ENCODE measurements at regions not wholly inside any gene's neighbourhood (a gene's known extent, or its start where the extent isn't known, plus 50 kb on each side); places are given as distances from the start of the nearest gene placed in this dataset.

GRCh38 chr10:3848005-3848774 is 63.2 kb upstream of the KLF6 start:
- intact Hi-C loops (cut with micrococcal nuclease; ENCODE audit: unreplicated experiment): no loop called here
- CTCF ChIA-PET: interaction anchor here (0.5 kb wide), 1 partner anchor 830 kb away, joined by 4 read pairs; no protein-coding TSS in a partner anchor
- TF ChIP-seq, protein P1, sequence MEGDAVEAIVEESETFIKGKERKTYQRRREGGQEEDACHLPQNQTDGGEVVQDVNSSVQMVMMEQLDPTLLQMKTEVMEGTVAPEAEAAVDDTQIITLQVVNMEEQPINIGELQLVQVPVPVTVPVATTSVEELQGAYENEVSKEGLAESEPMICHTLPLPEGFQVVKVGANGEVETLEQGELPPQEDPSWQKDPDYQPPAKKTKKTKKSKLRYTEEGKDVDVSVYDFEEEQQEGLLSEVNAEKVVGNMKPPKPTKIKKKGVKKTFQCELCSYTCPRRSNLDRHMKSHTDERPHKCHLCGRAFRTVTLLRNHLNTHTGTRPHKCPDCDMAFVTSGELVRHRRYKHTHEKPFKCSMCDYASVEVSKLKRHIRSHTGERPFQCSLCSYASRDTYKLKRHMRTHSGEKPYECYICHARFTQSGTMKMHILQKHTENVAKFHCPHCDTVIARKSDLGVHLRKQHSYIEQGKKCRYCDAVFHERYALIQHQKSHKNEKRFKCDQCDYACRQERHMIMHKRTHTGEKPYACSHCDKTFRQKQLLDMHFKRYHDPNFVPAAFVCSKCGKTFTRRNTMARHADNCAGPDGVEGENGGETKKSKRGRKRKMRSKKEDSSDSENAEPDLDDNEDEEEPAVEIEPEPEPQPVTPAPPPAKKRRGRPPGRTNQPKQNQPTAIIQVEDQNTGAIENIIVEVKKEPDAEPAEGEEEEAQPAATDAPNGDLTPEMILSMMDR (IDR thresholded peaks at IDR 0.05; ENCODE audit: unreplicated experiment): no peak
- Mint-ChIP-seq H3K9me3 (ENCODE audit: low read depth, unreplicated experiment) (no peaks in the 10 kb centered on the region), H3K27ac (ENCODE audit: unreplicated experiment) (no peak overlapping the region), H3K4me1 (ENCODE audit: low read depth, unreplicated experiment) (peaks cover 32% of the 10 kb centered on the region), H3K36me3 (ENCODE audit: insufficient read depth, unreplicated experiment) (peaks cover 22% of the 10 kb centered on the region), H3K27me3 (ENCODE audit: unreplicated experiment) (no peaks in the 10 kb centered on the region), H3K4me3 (ENCODE audit: low read depth, unreplicated experiment) (no peak overlapping the region)
- DNase-seq: no peak
- BruUV-seq (replicated peaks): no TSS peak

DNA sequence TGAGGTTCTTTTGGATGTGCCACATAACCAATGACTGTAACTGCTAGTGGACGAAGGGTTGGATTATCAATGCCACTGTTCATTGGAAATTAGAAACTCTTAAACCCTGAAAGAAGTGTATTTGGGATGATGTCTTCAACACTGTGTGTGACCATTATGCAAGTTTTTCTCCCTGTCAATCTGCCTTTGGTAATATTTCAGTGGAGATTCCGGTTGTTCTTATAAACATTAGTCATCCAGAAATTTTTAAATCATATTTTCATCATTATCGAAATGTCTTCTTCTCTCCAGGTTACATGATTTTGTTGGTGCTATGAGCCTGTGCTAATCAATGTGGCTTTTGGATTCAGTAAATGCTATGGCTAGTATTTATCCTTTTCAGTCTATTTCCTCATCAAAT is 61.7 kb upstream of the KLF6 start:
- Mint-ChIP-seq H3K4me1 (ENCODE audit: low read depth, unreplicated experiment) (peaks cover 24% of the 10 kb centered on the region), H3K4me3 (ENCODE audit: low read depth, unreplicated experiment) (no peak overlapping the region), H3K9me3 (ENCODE audit: low read depth, unreplicated experiment) (no peaks in the 10 kb centered on the region), H3K27ac (ENCODE audit: unreplicated experiment) (no peak overlapping the region), H3K36me3 (ENCODE audit: insufficient read depth, unreplicated experiment) (peaks cover 8% of the 10 kb centered on the region), H3K27me3 (ENCODE audit: unreplicated experiment) (no peaks in the 10 kb centered on the region)
- intact Hi-C loops (cut with micrococcal nuclease; ENCODE audit: unreplicated experiment): no loop called here
- TF ChIP-seq, protein P1 (IDR thresholded peaks at IDR 0.05; ENCODE audit: unreplicated experiment): no peak
- BruUV-seq (replicated peaks): no TSS peak
- DNase-seq: no peak
- CTCF ChIA-PET: no interaction called here

DNA sequence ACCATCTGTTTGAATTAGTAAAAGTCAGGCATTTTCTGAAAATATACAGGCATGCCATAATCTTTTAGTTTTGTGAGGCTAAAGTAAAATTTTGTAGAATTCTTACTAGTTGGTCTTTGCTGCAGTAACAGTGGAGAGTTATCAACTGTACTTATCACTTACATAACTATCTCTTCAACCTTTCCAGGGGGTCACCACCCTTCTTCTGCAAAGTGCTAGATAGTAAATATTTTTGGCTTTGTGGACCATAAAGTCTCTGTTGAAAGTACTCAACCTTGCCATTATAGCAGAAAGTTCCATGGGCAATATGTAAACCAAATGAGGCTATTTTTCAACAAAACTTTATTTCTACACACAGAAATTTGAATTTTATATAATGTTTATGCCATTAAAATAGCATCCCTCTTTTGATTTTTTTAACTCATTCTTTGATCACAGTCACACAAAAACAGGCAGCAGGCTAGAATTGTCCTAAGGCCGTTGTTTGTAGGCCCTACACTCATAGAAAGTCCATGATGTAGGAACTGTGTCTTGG is 59.5 kb upstream of the KLF6 start:
- H3K4me3 Mint-ChIP-seq (ENCODE audit: low read depth, unreplicated experiment): no peak overlapping the region
- CTCF ChIA-PET: no interaction called here
- TF ChIP-seq, protein P1 (IDR thresholded peaks at IDR 0.05; ENCODE audit: unreplicated experiment): no peak
- peaks cover 2% of the 10 kb centered on the region for H3K4me1 Mint-ChIP-seq (ENCODE audit: low read depth, unreplicated experiment)
- no peak overlapping the region for H3K27ac Mint-ChIP-seq (ENCODE audit: unreplicated experiment)
- H3K27me3 Mint-ChIP-seq (ENCODE audit: unreplicated experiment): no peaks in the 10 kb centered on the region
- no peaks in the 10 kb centered on the region for H3K9me3 Mint-ChIP-seq (ENCODE audit: low read depth, unreplicated experiment)
- BruUV-seq (replicated peaks): no TSS peak
- intact Hi-C loops (cut with micrococcal nuclease; ENCODE audit: unreplicated experiment): no loop called here
- H3K36me3 Mint-ChIP-seq (ENCODE audit: insufficient read depth, unreplicated experiment): no peaks in the 10 kb centered on the region
- no peak for DNase-seq

DNA sequence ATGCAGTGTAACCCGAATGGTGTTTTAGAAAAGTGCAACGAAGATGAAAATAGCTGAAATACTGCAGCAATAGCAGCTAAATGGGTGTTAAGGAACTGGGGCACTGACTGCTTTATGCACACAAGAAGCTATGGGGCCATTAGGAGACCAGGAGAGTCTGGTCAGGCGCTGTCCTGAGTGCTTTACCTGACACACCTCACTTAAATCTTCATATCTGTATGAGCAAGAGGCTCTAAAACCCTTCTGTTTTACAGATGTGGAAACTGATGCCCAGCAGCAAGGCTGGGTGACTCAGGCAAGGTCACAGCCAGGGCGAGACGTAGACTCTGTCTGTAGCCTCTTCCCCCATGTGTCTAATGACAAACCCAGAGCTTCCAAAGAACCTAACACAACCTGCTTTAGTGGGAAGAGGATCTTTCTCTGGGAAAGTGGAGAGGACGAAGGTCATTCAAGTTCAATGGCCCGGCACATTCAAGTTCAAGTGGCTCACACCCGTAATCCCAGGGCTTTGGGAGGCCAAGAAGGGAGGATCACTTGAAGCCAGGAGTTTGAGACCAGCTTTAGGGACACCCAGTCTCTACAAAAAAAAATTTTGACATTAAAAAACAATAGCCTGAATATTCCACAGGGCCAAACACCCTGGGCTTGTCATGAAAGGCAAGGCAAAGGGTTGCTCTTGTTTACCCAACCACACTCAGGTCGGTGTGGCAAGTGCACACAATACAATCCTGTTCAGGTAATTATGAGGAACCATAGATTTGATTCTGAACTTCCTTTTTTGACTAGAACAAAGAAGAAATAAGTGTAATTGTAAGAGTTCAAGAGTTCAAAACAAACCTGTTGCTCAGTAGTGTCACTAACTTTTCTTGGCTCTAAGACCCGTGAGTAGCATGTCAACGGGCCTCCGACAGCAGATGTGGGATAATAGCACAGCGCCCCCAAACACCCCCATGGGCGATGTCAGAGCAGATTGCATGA is 53.7 kb upstream of the KLF6 start:
- no TSS peak for BruUV-seq (replicated peaks)
- CTCF ChIA-PET: no interaction called here
- Mint-ChIP-seq H3K36me3 (ENCODE audit: insufficient read depth, unreplicated experiment) (no peaks in the 10 kb centered on the region), H3K27me3 (ENCODE audit: unreplicated experiment) (no peaks in the 10 kb centered on the region), H3K4me1 (ENCODE audit: low read depth, unreplicated experiment) (peaks cover 12% of the 10 kb centered on the region), H3K9me3 (ENCODE audit: low read depth, unreplicated experiment) (no peaks in the 10 kb centered on the region), H3K4me3 (ENCODE audit: low read depth, unreplicated experiment) (no peak overlapping the region), H3K27ac (ENCODE audit: unreplicated experiment) (no peak overlapping the region)
- no peak for DNase-seq
- intact Hi-C loops (cut with micrococcal nuclease; ENCODE audit: unreplicated experiment): no loop called here
- TF ChIP-seq, protein P1 (IDR thresholded peaks at IDR 0.05; ENCODE audit: unreplicated experiment): no peak

Data from Calu3 (cell line).